ENCODE measurements at regions not wholly inside any gene's neighbourhood (a gene's known extent, or its start where the extent isn't known, plus 50 kb on each side); places are given as distances from the start of the nearest gene placed in this dataset.

GRCh38 chr1:234979296-234980279 is 149.0 kb downstream of the TOMM20 start:
- Histone ChIP-seq H3K27me3 (ENCODE audit: insufficient read depth, low read length) (no peaks in the 10 kb centered on the region), H3K9me2 (ENCODE audit: low read depth, low read length) (no peaks in the 10 kb centered on the region), H2AFZ (ENCODE audit: low read length) (no peak overlapping the region), H3K27ac (ENCODE audit: low read depth, low read length, poor library complexity, severe bottlenecking) (peak overlapping the region; percentile 94), H3K4me2 (ENCODE audit: low read length) (peak overlapping the region; percentile 62), H3K4me1 (ENCODE audit: insufficient read depth, low read length, severe bottlenecking) (peaks cover 66% of the 10 kb centered on the region), H3K36me3 (ENCODE audit: insufficient read depth, low read length) (no peaks in the 10 kb centered on the region), H3K9ac (ENCODE audit: low read length) (peak overlapping the region; percentile 62), H3K9me3 (ENCODE audit: low read length) (no peaks in the 10 kb centered on the region), H3K4me3 (ENCODE audit: low read depth, low read length, poor library complexity, severe bottlenecking) (peak overlapping the region; percentile 40), H4K20me1 (ENCODE audit: insufficient read depth, low read length) (no peaks in the 10 kb centered on the region), H3F3A (ENCODE audit: insufficient read depth, low read length) (peaks cover 5% of the 10 kb centered on the region; the same call in 1 of the 2 replicates), H3K79me2 (ENCODE audit: insufficient read depth, low read length) (no peaks in the 10 kb centered on the region)
- no peak for TF ChIP-seq EZH2 (IDR thresholded peaks at IDR 0.05; ENCODE audit: borderline replicate concordance, low read length)
- no peak for TF ChIP-seq CTCF (IDR thresholded peaks at IDR 0.05; ENCODE audit: low read length)

DNA sequence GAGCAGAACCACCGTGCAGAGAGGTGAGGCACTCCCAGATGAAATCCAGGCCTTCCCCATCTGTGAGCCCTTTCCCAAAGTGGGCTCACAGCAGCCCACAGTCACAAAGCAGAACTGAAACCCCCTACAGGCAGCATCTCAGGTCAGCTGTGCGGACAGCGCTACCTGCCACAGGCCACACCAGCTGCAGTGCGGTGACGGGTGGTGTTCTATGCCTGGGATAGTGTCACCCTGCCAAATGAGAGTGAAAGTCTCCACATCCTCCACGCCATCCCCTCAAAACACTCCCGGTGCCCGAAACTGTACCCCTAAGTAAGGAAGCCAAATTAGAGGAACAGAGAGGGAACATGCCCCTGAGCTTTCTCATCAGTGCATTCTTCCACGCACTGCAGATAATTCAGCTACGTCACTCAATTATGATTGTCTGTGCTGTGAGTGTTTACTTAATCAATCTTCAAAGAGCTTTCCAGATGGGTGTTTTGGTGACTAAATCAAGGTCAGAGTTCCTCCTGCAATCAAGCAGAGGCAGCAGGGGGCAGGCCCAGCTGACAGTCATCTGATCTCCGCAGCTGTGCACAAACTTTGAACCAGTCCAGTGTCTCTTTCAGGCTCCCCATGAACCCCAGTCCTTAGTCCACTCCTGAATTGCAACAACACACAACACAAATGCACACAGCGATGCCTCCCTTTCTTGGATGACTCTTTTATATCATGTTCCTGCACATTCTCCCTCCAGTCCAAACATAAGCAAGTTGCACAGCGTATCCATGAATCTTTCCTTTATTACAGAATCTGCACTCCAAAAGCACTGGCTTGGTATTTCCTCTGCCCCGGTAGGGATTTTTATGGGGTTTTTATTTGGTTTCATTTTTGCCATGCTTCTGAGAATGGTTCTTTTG is 150.0 kb downstream of the TOMM20 start:
- Histone ChIP-seq H3K36me3 (ENCODE audit: insufficient read depth, low read length) (no peaks in the 10 kb centered on the region), H3K4me1 (ENCODE audit: insufficient read depth, low read length, severe bottlenecking) (peaks cover 66% of the 10 kb centered on the region), H4K20me1 (ENCODE audit: insufficient read depth, low read length) (no peaks in the 10 kb centered on the region), H3K9ac (ENCODE audit: low read length) (peak overlapping the region; percentile 62), H3K27ac (ENCODE audit: low read depth, low read length, poor library complexity, severe bottlenecking) (peak overlapping the region; percentile 94), H2AFZ (ENCODE audit: low read length) (no peak overlapping the region), H3K4me3 (ENCODE audit: low read depth, low read length, poor library complexity, severe bottlenecking) (peak overlapping the region; percentile 40), H3K9me2 (ENCODE audit: low read depth, low read length) (no peaks in the 10 kb centered on the region), H3F3A (ENCODE audit: insufficient read depth, low read length) (peaks cover 5% of the 10 kb centered on the region; the same call in 1 of the 2 replicates), H3K79me2 (ENCODE audit: insufficient read depth, low read length) (no peaks in the 10 kb centered on the region), H3K9me3 (ENCODE audit: low read length) (no peaks in the 10 kb centered on the region), H3K27me3 (ENCODE audit: insufficient read depth, low read length) (no peaks in the 10 kb centered on the region), H3K4me2 (ENCODE audit: low read length) (peak overlapping the region; percentile 62)
- TF ChIP-seq EZH2 (IDR thresholded peaks at IDR 0.05; ENCODE audit: borderline replicate concordance, low read length): no peak
- TF ChIP-seq CTCF (IDR thresholded peaks at IDR 0.05; ENCODE audit: low read length): no peak

GRCh38 chr1:234977875-234978396 is 150.7 kb downstream of the TOMM20 start:
- peak overlapping the region; percentile 18; the same call in 1 of the 2 replicates for H3K9ac ChIP-seq (ENCODE audit: low read length)

More at GRCh38 chr1:234977875-234978396, 150.7 kb downstream of the TOMM20 start:
- TF ChIP-seq CTCF (IDR thresholded peaks at IDR 0.05; ENCODE audit: low read length) (no peak), EZH2 (IDR thresholded peaks at IDR 0.05; ENCODE audit: borderline replicate concordance, low read length) (no peak)
- no peaks in the 10 kb centered on the region for H3K79me2 ChIP-seq (ENCODE audit: insufficient read depth, low read length)
- H3K4me3 ChIP-seq (ENCODE audit: low read depth, low read length, poor library complexity, severe bottlenecking): peak overlapping the region; percentile 40
- H3K27ac ChIP-seq (ENCODE audit: low read depth, low read length, poor library complexity, severe bottlenecking): peak overlapping the region; percentile 94
- H3K9me2 ChIP-seq (ENCODE audit: low read depth, low read length): no peaks in the 10 kb centered on the region
- H3K9me3 ChIP-seq (ENCODE audit: low read length): no peaks in the 10 kb centered on the region
- peak overlapping the region; percentile 62 for H3K4me2 ChIP-seq (ENCODE audit: low read length)
- no peaks in the 10 kb centered on the region for H4K20me1 ChIP-seq (ENCODE audit: insufficient read depth, low read length)
- peaks cover 72% of the 10 kb centered on the region for H3K4me1 ChIP-seq (ENCODE audit: insufficient read depth, low read length, severe bottlenecking)
- no peaks in the 10 kb centered on the region for H3K27me3 ChIP-seq (ENCODE audit: insufficient read depth, low read length)
- no peaks in the 10 kb centered on the region for H3K36me3 ChIP-seq (ENCODE audit: insufficient read depth, low read length)
- H2AFZ ChIP-seq (ENCODE audit: low read length): no peak overlapping the region
- peaks cover 5% of the 10 kb centered on the region; the same call in 1 of the 2 replicates for H3F3A ChIP-seq (ENCODE audit: insufficient read depth, low read length)
